Naive thymus-derived CD8-positive, alpha-beta T cell (primary cell): ENCODE measurements at regions not wholly inside any gene's neighbourhood (a gene's known extent, or its start where the extent isn't known, plus 50 kb on each side); places are given as distances from the start of the nearest gene placed in this dataset.

Experiments
- ATAC-seq, 2 donors: fragments of 150-1000 bp; cut with Tn5 transposase in 1 of 2; sonication (Bioruptor Pico), chemical (Tn5 transposase) in 1 of 2; 1 replicate in 1 of 2; 2 replicates in 1 of 2; pipeline ENCODE4 v1.10.0; 2021; ENCODE audit warnings: mild to moderate bottlenecking in 2 of 2, moderate library complexity in 2 of 2
- POLR2A ChIA-PET: fragments of 350-600 bp; sonication (Branson Sonifier 250); formaldehyde crosslinking; loops from one replicate; lab custom pipeline; 2021; ENCODE audit warnings: antibody characterized with exemption; lab: Charles Lee
- DNase-seq, 10 donors: peaks; one replicate each; pipeline versions ENCODE4 v3.0.0 to v3.0.0-alpha.2; 2020 to 2022
- H3K27ac Mint-ChIP-seq, 10 donors: one replicate each; pipeline ENCODE4 v1.8.0; 2020 to 2022; ENCODE audit warnings: mild to moderate bottlenecking in 10 of 10, mixed read lengths in 10 of 10, moderate library complexity in 4 of 10, inconsistent platforms in 1 of 10
- H3K27me3 Mint-ChIP-seq, 5 donors: one replicate each; pipeline ENCODE4 v1.8.0; 2021 to 2022; ENCODE audit warnings: mixed read lengths in 5 of 5
- H3K36me3 Mint-ChIP-seq, 3 donors: one replicate each; pipeline ENCODE4 v1.8.0; 2020 to 2022; ENCODE audit warnings: mixed read lengths in 3 of 3, mild to moderate bottlenecking in 2 of 3, inconsistent platforms in 1 of 3
- H3K4me1 Mint-ChIP-seq, 4 donors: one replicate each; pipeline ENCODE4 v1.8.0; 2021 to 2022; ENCODE audit warnings: mixed read lengths in 4 of 4
- H3K4me3 Mint-ChIP-seq, 10 donors: one replicate each; pipeline ENCODE4 v1.8.0; 2020 to 2022; ENCODE audit warnings: mild to moderate bottlenecking in 10 of 10, mixed read lengths in 10 of 10, moderate library complexity in 6 of 10, inconsistent platforms in 1 of 10
- H3K9me3 Mint-ChIP-seq, 9 donors: one replicate each; pipeline ENCODE4 v1.8.0; 2020 to 2022; ENCODE audit warnings: mixed read lengths in 9 of 9, mild to moderate bottlenecking in 3 of 9, inconsistent platforms in 1 of 9, moderate library complexity in 1 of 9

DNA sequence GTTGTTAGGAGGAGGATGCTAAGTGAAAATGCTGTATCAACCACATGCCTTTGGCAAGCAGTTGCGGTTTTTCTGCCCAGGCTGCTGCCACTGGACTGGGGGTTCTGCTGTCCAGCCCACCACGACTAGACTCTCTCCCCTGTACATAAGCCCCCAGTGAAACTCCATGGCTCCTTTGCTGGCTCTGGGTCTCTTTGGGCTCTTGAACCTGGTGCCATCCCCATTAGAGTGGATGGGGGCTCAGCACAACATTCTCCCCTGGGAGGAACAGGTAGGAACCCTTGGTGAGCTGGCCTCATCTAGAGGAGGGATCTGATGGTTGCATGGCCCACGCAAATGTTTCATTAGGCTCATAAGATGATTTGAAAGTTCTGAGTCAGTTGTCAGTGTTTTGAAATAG, 204.8 kb upstream of the KCNG1 start:
- no peak for DNase-seq
- ATAC-seq, result no peak
- no peak overlapping the region for H3K27ac Mint-ChIP-seq
- no peaks in the 10 kb centered on the region for H3K36me3 Mint-ChIP-seq
- H3K4me3 Mint-ChIP-seq, result no peak overlapping the region
- peaks cover 0 to 19% (median 4%) of the 10 kb centered on the region in 5 donors for H3K27me3 Mint-ChIP-seq
- no peaks in the 10 kb centered on the region for H3K4me1 Mint-ChIP-seq
- POLR2A ChIA-PET, result interaction anchor here (0.7 kb wide), 1 partner anchor 261 kb away, joined by 3 read pairs; no protein-coding TSS in a partner anchor
- peaks cover 0 to 6% (median 0%) of the 10 kb centered on the region in 9 donors for H3K9me3 Mint-ChIP-seq

GRCh38 chr20:51223183-51223720, 200.3 kb upstream of the KCNG1 start:
- Mint-ChIP-seq H3K4me3 (no peak overlapping the region), H3K9me3 (peaks cover 0 to 9% (median 0%) of the 10 kb centered on the region in 9 donors), H3K27me3 (peaks cover 18 to 36% (median 33%) of the 10 kb centered on the region in 5 donors), H3K36me3 (no peaks in the 10 kb centered on the region), H3K27ac (peak overlapping the region in 1 of 10 donors; percentile 32), H3K4me1 (peaks cover 6 to 13% (median 9%) of the 10 kb centered on the region in 4 donors)
- ATAC-seq (no peak), DNase-seq (no peak)
- POLR2A ChIA-PET, result no interaction called here

GRCh38 chr20:51221791-51222408, 199.0 kb upstream of the KCNG1 start:
- Mint-ChIP-seq H3K4me1 (peaks cover 6 to 13% (median 9%) of the 10 kb centered on the region in 4 donors), H3K36me3 (peaks cover 0 to 5% (median 2%) of the 10 kb centered on the region in 3 donors), H3K27ac (peak overlapping the region in 1 of 10 donors; percentile 19), H3K4me3 (no peak overlapping the region), H3K27me3 (peaks cover 23 to 49% (median 40%) of the 10 kb centered on the region in 5 donors), H3K9me3 (peaks cover 0 to 13% (median 6%) of the 10 kb centered on the region in 9 donors)
- POLR2A ChIA-PET, result no interaction called here
- DNase-seq (no peak), ATAC-seq (no peak)

- Mint-ChIP-seq H3K4me3 (no peak overlapping the region), H3K36me3 (peaks cover 0 to 13% (median 2%) of the 10 kb centered on the region in 3 donors), H3K9me3 (peaks cover 0 to 16% (median 9%) of the 10 kb centered on the region in 9 donors), H3K4me1 (peaks cover 6 to 13% (median 9%) of the 10 kb centered on the region in 4 donors), H3K27me3 (peaks cover 28 to 57% (median 48%) of the 10 kb centered on the region in 5 donors), H3K27ac (no peak overlapping the region)
- DNase-seq (no peak), ATAC-seq (no peak)
- POLR2A ChIA-PET, result no interaction called here
These were observed 198.2 kb upstream of the KCNG1 start for GRCh38 chr20:51221103-51221502.

GRCh38 chr20:51220293-51220706, 197.4 kb upstream of the KCNG1 start:
- Mint-ChIP-seq H3K4me1 (peaks cover 6 to 13% (median 9%) of the 10 kb centered on the region in 4 donors), H3K27ac (peak overlapping the region in 1 of 10 donors; percentile 27), H3K36me3 (peaks cover 0 to 13% (median 2%) of the 10 kb centered on the region in 3 donors), H3K27me3 (peaks cover 29 to 64% (median 53%) of the 10 kb centered on the region in 5 donors), H3K4me3 (no peak overlapping the region), H3K9me3 (peaks cover 0 to 16% (median 9%) of the 10 kb centered on the region in 9 donors)
- ATAC-seq (no peak), DNase-seq (peak in 8 of 10 donors; percentile 21 to 50 (median 38))
- POLR2A ChIA-PET, result no interaction called here

GRCh38 chr20:51219544-51219943, 196.6 kb upstream of the KCNG1 start:
- Mint-ChIP-seq H3K36me3 (peaks cover 0 to 13% (median 2%) of the 10 kb centered on the region in 3 donors), H3K4me3 (no peak overlapping the region), H3K9me3 (peaks cover 0 to 16% (median 9%) of the 10 kb centered on the region in 9 donors), H3K27me3 (peaks cover 32 to 71% (median 60%) of the 10 kb centered on the region in 5 donors), H3K27ac (peak overlapping the region in 1 of 10 donors; percentile 30), H3K4me1 (peaks cover 6 to 13% (median 9%) of the 10 kb centered on the region in 4 donors)
- no peak for DNase-seq
- ATAC-seq, result no peak
- POLR2A ChIA-PET, result no interaction called here

GRCh38 chr20:51218603-51219002, 195.7 kb upstream of the KCNG1 start:
- Mint-ChIP-seq H3K27ac (no peak overlapping the region), H3K4me1 (peaks cover 6 to 13% (median 9%) of the 10 kb centered on the region in 4 donors), H3K36me3 (peaks cover 0 to 13% (median 2%) of the 10 kb centered on the region in 3 donors), H3K9me3 (peaks cover 0 to 14% (median 9%) of the 10 kb centered on the region in 9 donors), H3K27me3 (peaks cover 35 to 79% (median 63%) of the 10 kb centered on the region in 5 donors), H3K4me3 (no peak overlapping the region)
- POLR2A ChIA-PET, result no interaction called here
- ATAC-seq (no peak), DNase-seq (no peak)

DNA sequence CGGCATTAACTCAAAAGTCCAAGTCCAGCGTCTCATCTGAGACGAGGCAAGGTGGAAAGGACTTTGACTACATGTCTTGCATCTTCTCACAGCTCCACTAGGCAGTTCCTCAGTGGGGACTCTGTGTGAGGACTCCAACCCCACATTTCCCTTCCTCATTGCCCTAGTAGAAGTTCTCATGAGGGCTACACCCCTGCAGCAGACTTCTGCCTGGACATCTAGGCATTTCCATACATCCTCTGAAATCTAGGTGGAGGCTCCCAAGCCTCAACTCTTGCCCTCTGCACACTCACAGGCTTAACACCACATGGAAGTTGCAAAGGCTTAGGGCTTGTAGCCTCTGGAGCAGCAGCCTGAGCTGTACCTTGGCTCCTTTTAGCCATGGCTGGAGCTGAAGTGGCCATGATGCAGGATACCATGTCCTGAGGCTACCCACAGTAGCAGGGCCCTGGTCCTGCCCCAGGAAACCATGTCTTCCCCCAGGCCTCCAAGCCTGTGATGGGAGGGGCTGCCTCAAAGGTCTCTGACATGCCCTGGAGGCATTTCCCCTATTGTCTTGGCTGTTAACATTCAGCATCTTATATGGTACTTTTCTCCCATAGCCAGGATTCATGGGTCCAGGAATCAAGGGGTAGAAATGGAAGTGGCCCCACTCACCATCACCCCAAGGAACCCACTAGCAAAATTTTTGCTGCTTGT, 194.6 kb upstream of the KCNG1 start:
- peaks cover 6 to 13% (median 9%) of the 10 kb centered on the region in 4 donors for H3K4me1 Mint-ChIP-seq

DNA sequence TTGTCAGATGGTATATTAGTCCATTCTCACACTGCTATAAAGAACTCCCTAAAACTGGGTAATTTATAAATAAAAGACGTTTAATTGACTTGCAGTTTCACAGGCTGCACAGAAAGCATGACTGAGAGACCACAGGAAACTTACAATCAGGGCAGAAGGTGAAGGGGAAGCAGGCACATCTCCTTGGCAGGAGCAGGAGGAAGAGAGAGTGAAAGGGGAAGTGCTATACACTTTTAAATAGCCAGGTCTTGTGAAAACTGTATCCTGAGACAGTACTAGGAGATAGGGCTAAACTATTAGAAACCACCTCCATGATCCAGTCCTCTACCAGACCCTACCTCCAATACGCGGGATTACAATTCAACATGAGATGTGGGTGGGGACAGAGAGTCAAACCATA, 193.9 kb upstream of the KCNG1 start:
- POLR2A ChIA-PET, result no interaction called here
- Mint-ChIP-seq H3K27ac (no peak overlapping the region), H3K9me3 (peaks cover 0 to 14% (median 9%) of the 10 kb centered on the region in 9 donors), H3K4me3 (no peak overlapping the region), H3K36me3 (peaks cover 0 to 13% (median 2%) of the 10 kb centered on the region in 3 donors), H3K27me3 (peaks cover 34 to 89% (median 59%) of the 10 kb centered on the region in 5 donors), H3K4me1 (peaks cover 6 to 13% (median 9%) of the 10 kb centered on the region in 4 donors)
- no peak for ATAC-seq
- no peak for DNase-seq

More for the DNA sequence above, 194.6 kb upstream of the KCNG1 start:
- Mint-ChIP-seq H3K9me3 (peaks cover 0 to 14% (median 9%) of the 10 kb centered on the region in 9 donors), H3K4me3 (no peak overlapping the region), H3K27ac (no peak overlapping the region), H3K27me3 (peaks cover 33 to 86% (median 63%) of the 10 kb centered on the region in 5 donors), H3K36me3 (peaks cover 0 to 13% (median 2%) of the 10 kb centered on the region in 3 donors)
- no peak for DNase-seq
- no peak for ATAC-seq
- POLR2A ChIA-PET, result no interaction called here

DNA sequence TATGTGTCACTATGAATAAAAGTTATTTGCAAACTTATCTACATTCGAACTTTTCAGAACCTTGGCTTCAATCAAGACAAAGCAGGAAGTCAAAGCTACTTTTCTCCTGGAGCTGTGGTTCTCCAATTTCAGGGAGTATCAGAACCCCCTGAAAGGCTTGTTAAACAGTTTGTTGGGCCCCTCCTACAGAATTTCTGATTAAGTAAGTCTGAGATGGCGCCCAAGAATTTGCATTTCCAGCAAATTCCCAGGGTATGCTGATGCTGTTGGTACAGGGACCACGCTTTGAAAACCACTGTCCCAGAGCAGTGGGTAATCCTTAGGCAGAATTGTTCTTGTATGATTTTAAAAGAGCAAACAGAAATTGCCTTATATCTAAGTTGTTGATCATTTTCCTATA, 189.9 kb upstream of the KCNG1 start:
- peaks cover 16 to 66% (median 39%) of the 10 kb centered on the region in 5 donors for H3K27me3 Mint-ChIP-seq
- H3K36me3 Mint-ChIP-seq, result peaks cover 0 to 13% (median 2%) of the 10 kb centered on the region in 3 donors
- POLR2A ChIA-PET, result no interaction called here
- no peak overlapping the region for H3K27ac Mint-ChIP-seq
- DNase-seq (no peak), ATAC-seq (no peak)
- no peak overlapping the region for H3K4me3 Mint-ChIP-seq
- H3K9me3 Mint-ChIP-seq, result peaks cover 0 to 14% (median 6%) of the 10 kb centered on the region in 9 donors
- H3K4me1 Mint-ChIP-seq, result no peaks in the 10 kb centered on the region

- H3K36me3 Mint-ChIP-seq, result peaks cover 0 to under 1% (median 0%) of the 10 kb centered on the region in 3 donors
- peaks cover 15 to 50% (median 30%) of the 10 kb centered on the region in 5 donors for H3K27me3 Mint-ChIP-seq
- H3K4me3 Mint-ChIP-seq, result no peak overlapping the region
- H3K9me3 Mint-ChIP-seq, result peaks cover 0 to 2% (median 0%) of the 10 kb centered on the region in 9 donors
- DNase-seq (no peak), ATAC-seq (no peak)
- H3K27ac Mint-ChIP-seq, result peak overlapping the region in 1 of 10 donors; percentile 51
- no peaks in the 10 kb centered on the region for H3K4me1 Mint-ChIP-seq
- POLR2A ChIA-PET, result no interaction called here
These were observed 188.3 kb upstream of the KCNG1 start for GRCh38 chr20:51211191-51211590.

GRCh38 chr20:51210084-51210483, 187.2 kb upstream of the KCNG1 start:
- Mint-ChIP-seq H3K9me3 (no peaks in the 10 kb centered on the region), H3K27me3 (peaks cover 12 to 41% (median 22%) of the 10 kb centered on the region in 5 donors), H3K4me3 (no peak overlapping the region), H3K36me3 (no peaks in the 10 kb centered on the region), H3K27ac (no peak overlapping the region), H3K4me1 (no peaks in the 10 kb centered on the region)
- ATAC-seq (no peak), DNase-seq (no peak)
- POLR2A ChIA-PET, result no interaction called here
